Gastrocnemius medialis (tissue), 4 donors: ENCODE measurements at regions not wholly inside any gene's neighbourhood (a gene's known extent, or its start where the extent isn't known, plus 50 kb on each side); places are given as distances from the start of the nearest gene placed in this dataset.

Experiments
- POLR2A ChIP-seq, 2 donors: fragments of 450-650 bp; IDR thresholded peaks; one replicate each; pipeline ENCODE4 v1.6.1; 2017; ENCODE audit warnings: antibody characterized with exemption in 2 of 2, mild to moderate bottlenecking in 2 of 2, moderate library complexity in 2 of 2
- TF ChIP-seq, protein P1 (sequence below), 5 experiments: fragments of 450-650 bp in 3 of 5; fragments of 200-600 bp in 2 of 5; sonication (generic) in 2 of 5; IDR thresholded peaks in 4 of 5; conservative IDR thresholded peaks in 1 of 5; 1 replicate in 4 of 5; 2 replicates in 1 of 5; pipeline ENCODE4 v1.5.1; 2016 to 2019; ENCODE audit warnings: antibody characterized with exemption in 5 of 5, mild to moderate bottlenecking in 3 of 5, moderate library complexity in 3 of 5

- TF ChIP-seq POLR2A (IDR thresholded peaks at IDR 0.05): no peak
- TF ChIP-seq, protein P1, sequence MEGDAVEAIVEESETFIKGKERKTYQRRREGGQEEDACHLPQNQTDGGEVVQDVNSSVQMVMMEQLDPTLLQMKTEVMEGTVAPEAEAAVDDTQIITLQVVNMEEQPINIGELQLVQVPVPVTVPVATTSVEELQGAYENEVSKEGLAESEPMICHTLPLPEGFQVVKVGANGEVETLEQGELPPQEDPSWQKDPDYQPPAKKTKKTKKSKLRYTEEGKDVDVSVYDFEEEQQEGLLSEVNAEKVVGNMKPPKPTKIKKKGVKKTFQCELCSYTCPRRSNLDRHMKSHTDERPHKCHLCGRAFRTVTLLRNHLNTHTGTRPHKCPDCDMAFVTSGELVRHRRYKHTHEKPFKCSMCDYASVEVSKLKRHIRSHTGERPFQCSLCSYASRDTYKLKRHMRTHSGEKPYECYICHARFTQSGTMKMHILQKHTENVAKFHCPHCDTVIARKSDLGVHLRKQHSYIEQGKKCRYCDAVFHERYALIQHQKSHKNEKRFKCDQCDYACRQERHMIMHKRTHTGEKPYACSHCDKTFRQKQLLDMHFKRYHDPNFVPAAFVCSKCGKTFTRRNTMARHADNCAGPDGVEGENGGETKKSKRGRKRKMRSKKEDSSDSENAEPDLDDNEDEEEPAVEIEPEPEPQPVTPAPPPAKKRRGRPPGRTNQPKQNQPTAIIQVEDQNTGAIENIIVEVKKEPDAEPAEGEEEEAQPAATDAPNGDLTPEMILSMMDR (IDR thresholded peaks at IDR 0.05 in 4 of 5, conservative IDR thresholded peaks at IDR 0.05 in 1 of 5): no peak
Observed at GRCh38 chr11:127119356-127119755, 118.8 kb upstream of the KIRREL3 start.
